B cell (primary cell): ENCODE measurements at regions not wholly inside any gene's neighbourhood (a gene's known extent, or its start where the extent isn't known, plus 50 kb on each side); places are given as distances from the start of the nearest gene placed in this dataset.

ENCODE experiments used
- ATAC-seq: fragments of 200-7000 bp; cut with Tn5 transposase; one replicate; pipeline ENCODE4 v1.10.0; 2021; ENCODE audit warnings: low read depth, mild to moderate bottlenecking, moderate number of reproducible peaks, moderate library complexity
- CTCF ChIA-PET: fragments of 350-600 bp; sonication (Branson Sonifier 250); formaldehyde crosslinking; loops from one replicate; lab custom pipeline; 2021; ENCODE audit warnings: antibody characterized with exemption, inconsistent platforms; lab: Charles Lee
- POLR2A ChIA-PET: fragments of 350-600 bp; sonication (Branson Sonifier 250); formaldehyde crosslinking; loops from one replicate; lab custom pipeline; 2021; ENCODE audit warnings: antibody characterized with exemption; lab: Charles Lee
- DNase-seq: peaks from one replicate; pipeline ENCODE4 v3.0.0; 2013
- H2AFZ ChIP-seq: 2 replicates; pipeline ENCODE4 v1.6.1; 2012; ENCODE audit warnings: mild to moderate bottlenecking, low read depth, low read length; ENCODE audit not compliant: insufficient read depth, poor library complexity, severe bottlenecking
- H3K27ac ChIP-seq, 2 donors: 1 replicate in 1 of 2; 2 replicates in 1 of 2; pipeline ENCODE4 v1.5.1; 2012 to 2013; ENCODE audit warnings: low read length in 2 of 2, mild to moderate bottlenecking in 2 of 2, moderate library complexity in 1 of 2
- H3K27me3 ChIP-seq, 4 experiments: fragments of 200-600 bp in 1 of 4; sonication (generic) in 1 of 4; replicated peaks in 1 of 4; 1 replicate in 2 of 4; 2 replicates in 2 of 4; pipeline versions ENCODE4 v1.6.1 to v1.7.0; 2013 to 2016; ENCODE audit warnings: low read length in 3 of 4, mild to moderate bottlenecking in 2 of 4, mixed read lengths in 1 of 4, moderate library complexity in 1 of 4; ENCODE audit not compliant: insufficient read depth in 4 of 4, control insufficient read depth in 3 of 4; ENCODE audit errors: control extremely low read depth in 1 of 4
- H3K36me3 ChIP-seq, 2 experiments: replicated peaks in 1 of 2; 1 replicate in 1 of 2; 2 replicates in 1 of 2; pipeline versions ENCODE4 v1.6.1 to v1.7.1; 2013; ENCODE audit warnings: low read length in 1 of 2; ENCODE audit not compliant: insufficient read depth in 2 of 2, control insufficient read depth in 1 of 2; ENCODE audit errors: control extremely low read depth in 1 of 2, extremely low read depth in 1 of 2
- H3K4me1 ChIP-seq, 2 donors: fragments of 200-600 bp in 1 of 2; sonication (generic) in 1 of 2; 1 replicate in 1 of 2; 2 replicates in 1 of 2; pipeline versions ENCODE4 v1.5.1 to v1.6.1; 2013 to 2017; ENCODE audit warnings: low read length in 2 of 2; ENCODE audit not compliant: control insufficient read depth in 2 of 2, insufficient read depth in 2 of 2
- H3K4me2 ChIP-seq: replicated peaks from 2 replicates; pipeline ENCODE3; 2012; ENCODE audit warnings: mild to moderate bottlenecking, low read depth, low read length; ENCODE audit not compliant: poor library complexity, severe bottlenecking
- H3K4me3 ChIP-seq, 5 experiments: fragments of 200-600 bp in 1 of 5; sonication (generic) in 1 of 5; 1 replicate in 3 of 5; 2 replicates in 2 of 5; pipeline versions ENCODE4 v1.5.1 to v1.7.0; 2011 to 2016; ENCODE audit warnings: low read length in 4 of 5, mild to moderate bottlenecking in 4 of 5, low read depth in 2 of 5, control low read depth in 1 of 5, moderate library complexity in 1 of 5; ENCODE audit not compliant: insufficient read depth in 1 of 5; ENCODE audit errors: control extremely low read depth in 1 of 5, extremely low read depth in 1 of 5
- H3K79me2 ChIP-seq: fragments of 200-600 bp; sonication (generic); one replicate; pipeline ENCODE4 v1.6.0; 2016; ENCODE audit warnings: low read length; ENCODE audit not compliant: control insufficient read depth, insufficient read depth
- H3K9ac ChIP-seq: fragments of 200-600 bp; sonication (generic); 2 replicates; pipeline ENCODE4 v1.6.1; 2017; ENCODE audit warnings: mild to moderate bottlenecking, low read length, moderate library complexity
- H3K9me3 ChIP-seq, 3 donors: one replicate each; pipeline versions ENCODE4 v1.6.1 to v1.7.1; 2013; ENCODE audit warnings: low read length in 2 of 3; ENCODE audit not compliant: control insufficient read depth in 2 of 3, insufficient read depth in 1 of 3; ENCODE audit errors: control extremely low read depth in 1 of 3
- H4K20me1 ChIP-seq: 2 replicates; pipeline ENCODE4 v1.6.0; 2012; ENCODE audit warnings: mild to moderate bottlenecking, low read length; ENCODE audit not compliant: insufficient read depth, control insufficient read depth, poor library complexity, severe bottlenecking
- H3K27ac Mint-ChIP-seq: one replicate; pipeline ENCODE4 v1.8.0; 2021; ENCODE audit warnings: mixed read lengths
- H3K27me3 Mint-ChIP-seq: one replicate; pipeline ENCODE4 v1.8.0; 2021; ENCODE audit warnings: mixed read lengths
- H3K4me1 Mint-ChIP-seq: one replicate; pipeline ENCODE4 v1.8.0; 2021; ENCODE audit warnings: mixed read lengths
- H3K4me3 Mint-ChIP-seq: one replicate; pipeline ENCODE4 v1.8.0; 2021; ENCODE audit warnings: mixed read lengths
- H3K9me3 Mint-ChIP-seq: one replicate; pipeline ENCODE4 v1.8.0; 2022; ENCODE audit warnings: mixed read lengths; ENCODE audit not compliant: insufficient read depth
- CTCF ChIP-seq: fragments of 200-600 bp; IDR thresholded peaks from one replicate; pipeline ENCODE4 v1.8.0; 2022; ENCODE audit warnings: antibody characterized with exemption, mild to moderate bottlenecking
- EZH2 ChIP-seq: IDR thresholded peaks from 2 replicates; pipeline ENCODE4 v1.6.1; 2012; ENCODE audit warnings: borderline replicate concordance, low read depth, mild to moderate bottlenecking, moderate library complexity, low read length; ENCODE audit not compliant: insufficient read depth, poor library complexity, severe bottlenecking
- WGBS: methylation state at CpG from one replicate; pipeline ENCODE4 v1.1.5; 2013; ENCODE audit warnings: missing lambda C conversion rate; ENCODE audit not compliant: insufficient coverage; 5-methylcytosine and 5-hydroxymethylcytosine counted together
- intact Hi-C: fragments of 100-400 bp; cut with micrococcal nuclease; formaldehyde crosslinking; loops from one replicate; pipeline ENCODE4 v1.10.0; 2022

- ATAC-seq (no peak), DNase-seq (no peak)
- no peaks in the 10 kb centered on the region for H3K36me3 ChIP-seq
- ChIA-PET CTCF (no interaction called here), POLR2A (no interaction called here)
- H3K9ac ChIP-seq = no peak overlapping the region
- Mint-ChIP-seq H3K9me3 (no peaks in the 10 kb centered on the region), H3K27ac (no peak overlapping the region), H3K4me1 (no peaks in the 10 kb centered on the region), H3K27me3 (no peaks in the 10 kb centered on the region), H3K4me3 (no peak overlapping the region)
- WGBS = no CpG with 5 or more reads among the region's 2 CpGs
- no peaks in the 10 kb centered on the region for H3K4me1 ChIP-seq
- intact Hi-C loops = no loop called here
- H4K20me1 ChIP-seq = no peaks in the 10 kb centered on the region
- no peak for TF ChIP-seq EZH2
- no peak for TF ChIP-seq CTCF
- H2AFZ ChIP-seq = no peak overlapping the region
- H3K27ac ChIP-seq = no peak overlapping the region
- H3K4me3 ChIP-seq = no peak overlapping the region
- no peak overlapping the region for H3K4me2 ChIP-seq
- H3K27me3 ChIP-seq = no peaks in the 10 kb centered on the region
- H3K9me3 ChIP-seq = no peaks in the 10 kb centered on the region
- no peaks in the 10 kb centered on the region for H3K79me2 ChIP-seq
These were observed 1137.0 kb downstream of the FAM181B start for GRCh38 chr11:81596704-81597103.

DNA sequence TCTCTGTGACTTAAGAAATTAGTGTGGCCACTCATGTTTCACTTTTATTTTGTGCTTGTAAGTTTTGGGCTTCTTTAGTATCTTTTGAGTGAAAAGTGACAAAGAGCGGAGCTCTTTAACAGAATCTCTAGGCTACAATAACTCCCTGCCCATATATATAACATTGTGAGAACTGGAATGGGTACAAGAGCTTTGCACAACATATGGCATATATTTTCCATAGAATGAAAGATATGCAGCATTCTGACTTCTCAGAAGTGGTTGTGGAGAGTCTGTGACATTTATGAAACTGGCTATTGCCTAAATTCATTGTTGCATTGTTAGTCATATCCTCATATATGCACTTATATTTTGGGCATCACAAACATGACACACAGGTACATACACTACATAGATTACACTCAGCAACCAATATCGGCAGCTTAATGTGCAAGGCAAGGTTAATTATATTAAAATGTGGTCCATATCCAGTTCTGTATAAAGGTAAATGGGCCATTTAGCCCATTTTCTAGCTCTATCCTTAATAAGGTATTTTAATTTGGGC is 1148.2 kb downstream of the FAM181B start:
- TF ChIP-seq CTCF = no peak
- no peak for TF ChIP-seq EZH2
- H3K27me3 Mint-ChIP-seq = no peaks in the 10 kb centered on the region

More for the DNA sequence above, 1148.2 kb downstream of the FAM181B start:
- Histone ChIP-seq H3K4me3 (no peak overlapping the region), H3K9me3 (no peaks in the 10 kb centered on the region), H2AFZ (no peak overlapping the region), H4K20me1 (no peaks in the 10 kb centered on the region), H3K9ac (no peak overlapping the region), H3K36me3 (no peaks in the 10 kb centered on the region), H3K4me1 (no peaks in the 10 kb centered on the region), H3K27me3 (no peaks in the 10 kb centered on the region), H3K79me2 (no peaks in the 10 kb centered on the region), H3K27ac (no peak overlapping the region), H3K4me2 (no peak overlapping the region)
- Mint-ChIP-seq H3K4me1 (no peaks in the 10 kb centered on the region), H3K27ac (no peak overlapping the region), H3K9me3 (no peaks in the 10 kb centered on the region), H3K4me3 (no peak overlapping the region)
- intact Hi-C loops = no loop called here
- ATAC-seq (no peak), DNase-seq (no peak)
- ChIA-PET POLR2A (no interaction called here), CTCF (no interaction called here)
- no CpG with 5 or more reads among the region's 2 CpGs for WGBS
